ENCODE measurements at regions not wholly inside any gene's neighbourhood (a gene's known extent, or its start where the extent isn't known, plus 50 kb on each side); places are given as distances from the start of the nearest gene placed in this dataset.

DNA sequence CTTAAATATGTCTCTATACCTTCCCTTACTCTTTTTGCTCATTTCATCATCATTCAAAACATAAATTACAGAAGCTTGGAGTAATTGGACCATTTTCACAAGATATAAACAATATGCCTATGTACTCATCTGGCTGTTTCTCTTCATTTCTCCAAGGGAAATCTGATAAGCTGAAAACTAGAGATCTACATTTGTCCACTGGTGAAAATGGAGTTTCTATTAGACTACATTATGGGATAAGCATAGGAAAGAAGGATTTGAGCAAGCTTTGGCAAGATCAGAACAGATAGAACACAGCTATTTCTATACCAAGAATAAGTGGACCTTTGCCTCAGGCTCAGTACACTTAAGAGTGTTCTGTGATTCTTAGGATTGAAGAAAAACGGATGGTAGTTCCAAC is 404.4 kb downstream of the GASK1B start:
- no CpG with 5 or more reads among the region's 1 CpG for WGBS (ENCODE audit: insufficient coverage, low lambda C conversion rate)
- Histone ChIP-seq H3K4me3 (ENCODE audit: low read length) (no peak overlapping the region), H3K4me1 (ENCODE audit: control insufficient read depth, insufficient read depth, low read length) (peaks cover 4% of the 10 kb centered on the region), H3K27me3 (ENCODE audit: control insufficient read depth, insufficient read depth, low read length) (no peaks in the 10 kb centered on the region), H3K36me3 (ENCODE audit: control insufficient read depth, insufficient read depth, low read length) (no peaks in the 10 kb centered on the region), H3K9me3 (ENCODE audit: control insufficient read depth, low read depth, low read length) (no peaks in the 10 kb centered on the region), H3K27ac (ENCODE audit: low read length) (no peak overlapping the region)
- no peak for DNase-seq

DNA sequence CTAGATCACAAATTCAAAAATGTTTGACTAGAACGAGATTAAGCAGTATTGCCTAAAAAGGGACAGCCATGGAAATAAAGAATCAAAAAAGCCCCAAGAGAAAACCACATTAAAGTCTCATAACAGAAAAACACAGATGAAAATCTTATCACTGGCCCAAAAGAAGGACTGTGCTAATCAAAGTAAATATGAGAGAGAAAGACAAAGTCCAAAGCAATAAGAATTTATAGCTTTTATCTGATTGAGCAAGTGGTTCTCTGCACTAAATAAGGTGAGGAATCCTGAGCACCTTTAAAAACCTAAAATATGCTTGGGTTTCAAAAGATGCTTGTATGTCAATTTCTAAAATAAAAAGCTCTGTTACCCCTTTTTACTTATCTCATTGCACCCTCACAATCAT is 409.3 kb downstream of the GASK1B start:
- Histone ChIP-seq H3K4me1 (ENCODE audit: control insufficient read depth, insufficient read depth, low read length) (peaks cover 8% of the 10 kb centered on the region), H3K4me3 (ENCODE audit: low read length) (no peak overlapping the region), H3K9me3 (ENCODE audit: control insufficient read depth, low read depth, low read length) (no peaks in the 10 kb centered on the region), H3K27ac (ENCODE audit: low read length) (no peak overlapping the region), H3K27me3 (ENCODE audit: control insufficient read depth, insufficient read depth, low read length) (no peaks in the 10 kb centered on the region), H3K36me3 (ENCODE audit: control insufficient read depth, insufficient read depth, low read length) (no peaks in the 10 kb centered on the region)
- WGBS (ENCODE audit: insufficient coverage, low lambda C conversion rate): 0% methylated on average over 1 of the region's 1 CpG
- DNase-seq: peak; percentile 3 to 55

DNA sequence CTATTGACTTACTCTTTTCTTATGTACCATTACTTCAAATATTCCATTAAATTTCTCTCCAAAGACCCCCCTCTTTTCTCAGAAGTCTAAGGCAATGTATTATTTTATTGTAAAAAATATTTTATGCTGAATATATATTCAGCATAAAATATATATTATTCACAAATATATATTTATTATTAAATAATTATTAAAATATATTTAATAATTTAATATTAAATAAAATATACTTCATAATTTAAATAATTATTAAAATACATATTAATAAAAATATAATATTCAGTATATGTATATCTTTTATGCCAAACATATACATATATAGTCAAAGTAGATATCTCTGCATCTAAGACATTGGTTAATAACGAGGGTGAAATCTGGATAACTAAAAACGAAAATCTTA is 418.4 kb downstream of the GASK1B start:
- Histone ChIP-seq H3K27ac (ENCODE audit: low read length) (no peak overlapping the region), H3K36me3 (ENCODE audit: control insufficient read depth, insufficient read depth, low read length) (no peaks in the 10 kb centered on the region), H3K9me3 (ENCODE audit: control insufficient read depth, low read depth, low read length) (no peaks in the 10 kb centered on the region), H3K4me3 (ENCODE audit: low read length) (no peak overlapping the region), H3K4me1 (ENCODE audit: control insufficient read depth, insufficient read depth, low read length) (no peaks in the 10 kb centered on the region), H3K27me3 (ENCODE audit: control insufficient read depth, insufficient read depth, low read length) (no peaks in the 10 kb centered on the region)
- WGBS (ENCODE audit: insufficient coverage, low lambda C conversion rate): 100% methylated on average over 2 of the region's 2 CpGs
- DNase-seq: no peak

DNA sequence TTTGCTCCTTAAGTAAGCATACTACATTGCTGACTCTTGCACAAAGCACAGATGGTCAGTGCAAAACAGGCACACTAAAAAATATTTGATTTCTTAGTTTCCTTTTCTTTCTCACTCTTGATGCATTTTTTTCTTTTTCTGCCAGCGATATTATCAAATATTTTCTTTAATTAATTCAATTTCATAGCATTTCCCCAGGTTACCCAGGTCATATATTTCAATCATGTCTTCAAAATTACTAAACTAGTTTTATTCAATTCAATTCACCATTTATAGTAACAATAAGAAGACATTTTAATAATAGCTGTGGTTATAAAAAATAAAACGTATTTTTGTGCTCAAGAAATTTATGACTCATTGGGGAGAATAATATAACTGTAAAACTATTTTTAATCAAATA is 421.2 kb downstream of the GASK1B start:
- no peaks in the 10 kb centered on the region for H3K4me1 ChIP-seq (ENCODE audit: control insufficient read depth, insufficient read depth, low read length)
- H3K9me3 ChIP-seq (ENCODE audit: control insufficient read depth, low read depth, low read length): no peaks in the 10 kb centered on the region
- WGBS (ENCODE audit: insufficient coverage, low lambda C conversion rate): 93% methylated on average over 1 of the region's 2 CpGs
- H3K27me3 ChIP-seq (ENCODE audit: control insufficient read depth, insufficient read depth, low read length): no peaks in the 10 kb centered on the region
- DNase-seq: no peak
- H3K27ac ChIP-seq (ENCODE audit: low read length): no peak overlapping the region
- H3K4me3 ChIP-seq (ENCODE audit: low read length): no peak overlapping the region
- H3K36me3 ChIP-seq (ENCODE audit: control insufficient read depth, insufficient read depth, low read length): no peaks in the 10 kb centered on the region

DNA sequence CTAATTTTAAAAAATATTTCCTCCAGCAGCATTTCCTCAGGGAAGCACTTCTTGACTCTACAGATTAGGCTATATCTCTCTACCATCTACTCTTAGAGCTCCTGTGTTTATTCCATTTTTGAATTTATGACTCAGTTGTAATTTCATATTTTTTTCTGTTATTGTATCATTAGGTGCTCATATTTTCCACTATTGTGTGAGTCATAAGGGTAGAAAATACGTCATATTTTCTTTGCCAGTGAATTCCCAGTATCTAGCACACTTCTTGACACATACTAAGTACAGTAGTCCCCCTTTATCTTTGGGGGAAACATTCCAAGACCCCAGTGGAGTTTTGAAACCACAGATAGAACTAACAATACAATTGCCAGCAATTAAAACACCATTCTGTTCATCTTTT is 431.2 kb downstream of the GASK1B start:
- no peaks in the 10 kb centered on the region for H3K4me1 ChIP-seq (ENCODE audit: control insufficient read depth, insufficient read depth, low read length)

DNA sequence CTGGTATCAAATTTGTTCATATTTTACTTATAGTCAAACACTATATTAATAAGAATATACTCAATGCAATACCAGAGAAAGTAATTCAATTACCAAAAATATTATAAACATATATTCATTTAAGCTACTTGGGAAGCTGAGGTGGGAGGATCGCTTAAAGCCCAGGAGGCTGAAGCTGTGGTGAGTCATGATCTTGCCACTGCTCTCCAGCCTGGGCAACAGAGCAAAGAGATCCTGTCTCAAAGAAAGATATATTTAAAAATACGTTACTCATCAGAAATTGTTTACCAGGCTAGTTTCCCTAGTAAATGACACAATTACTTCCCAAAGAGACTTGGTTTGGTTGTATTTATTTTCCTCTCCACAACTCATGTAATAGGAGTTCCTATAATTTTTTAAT is 433.6 kb downstream of the GASK1B start:
- DNase-seq: no peak
- WGBS (ENCODE audit: insufficient coverage, low lambda C conversion rate): no CpG with 5 or more reads among the region's 2 CpGs

More for the DNA sequence above, 431.2 kb downstream of the GASK1B start:
- Histone ChIP-seq H3K36me3 (ENCODE audit: control insufficient read depth, insufficient read depth, low read length) (no peaks in the 10 kb centered on the region), H3K9me3 (ENCODE audit: control insufficient read depth, low read depth, low read length) (no peaks in the 10 kb centered on the region), H3K27me3 (ENCODE audit: control insufficient read depth, insufficient read depth, low read length) (no peaks in the 10 kb centered on the region), H3K4me3 (ENCODE audit: low read length) (no peak overlapping the region), H3K27ac (ENCODE audit: low read length) (no peak overlapping the region)
- WGBS (ENCODE audit: insufficient coverage, low lambda C conversion rate): no CpG with 5 or more reads among the region's 1 CpG
- DNase-seq: no peak

DNA sequence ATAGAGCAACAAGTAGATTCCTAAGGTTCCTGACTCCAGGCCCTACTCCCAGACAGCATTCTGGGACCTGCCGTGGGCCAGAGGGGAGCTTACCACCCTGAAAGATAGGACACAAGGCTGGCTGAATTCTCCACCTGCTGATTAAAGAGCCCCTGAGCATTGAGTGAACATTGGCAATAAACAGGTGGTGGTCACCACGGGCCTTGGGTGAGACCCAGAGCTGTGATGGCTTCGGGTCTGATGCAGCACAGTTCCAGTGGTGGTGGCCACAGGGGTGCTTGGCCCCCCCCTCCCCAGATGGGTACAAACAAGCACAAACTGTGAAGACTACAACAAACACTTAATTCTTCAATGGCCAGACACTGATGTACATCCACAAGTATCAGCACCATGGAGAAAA is 444.6 kb downstream of the GASK1B start:
- no peak for DNase-seq
- H3K36me3 ChIP-seq (ENCODE audit: control insufficient read depth, insufficient read depth, low read length): no peaks in the 10 kb centered on the region
- H3K4me1 ChIP-seq (ENCODE audit: control insufficient read depth, insufficient read depth, low read length): no peaks in the 10 kb centered on the region
- H3K4me3 ChIP-seq (ENCODE audit: low read length): no peak overlapping the region
- H3K9me3 ChIP-seq (ENCODE audit: control insufficient read depth, low read depth, low read length): no peaks in the 10 kb centered on the region
- no CpG with 5 or more reads among the region's 3 CpGs for WGBS (ENCODE audit: insufficient coverage, low lambda C conversion rate)
- H3K27me3 ChIP-seq (ENCODE audit: control insufficient read depth, insufficient read depth, low read length): no peaks in the 10 kb centered on the region
- no peak overlapping the region for H3K27ac ChIP-seq (ENCODE audit: low read length)

More for the DNA sequence above, 433.6 kb downstream of the GASK1B start:
- Histone ChIP-seq H3K36me3 (ENCODE audit: control insufficient read depth, insufficient read depth, low read length) (no peaks in the 10 kb centered on the region), H3K4me1 (ENCODE audit: control insufficient read depth, insufficient read depth, low read length) (no peaks in the 10 kb centered on the region), H3K27ac (ENCODE audit: low read length) (no peak overlapping the region), H3K4me3 (ENCODE audit: low read length) (no peak overlapping the region), H3K9me3 (ENCODE audit: control insufficient read depth, low read depth, low read length) (no peaks in the 10 kb centered on the region), H3K27me3 (ENCODE audit: control insufficient read depth, insufficient read depth, low read length) (no peaks in the 10 kb centered on the region)

DNA sequence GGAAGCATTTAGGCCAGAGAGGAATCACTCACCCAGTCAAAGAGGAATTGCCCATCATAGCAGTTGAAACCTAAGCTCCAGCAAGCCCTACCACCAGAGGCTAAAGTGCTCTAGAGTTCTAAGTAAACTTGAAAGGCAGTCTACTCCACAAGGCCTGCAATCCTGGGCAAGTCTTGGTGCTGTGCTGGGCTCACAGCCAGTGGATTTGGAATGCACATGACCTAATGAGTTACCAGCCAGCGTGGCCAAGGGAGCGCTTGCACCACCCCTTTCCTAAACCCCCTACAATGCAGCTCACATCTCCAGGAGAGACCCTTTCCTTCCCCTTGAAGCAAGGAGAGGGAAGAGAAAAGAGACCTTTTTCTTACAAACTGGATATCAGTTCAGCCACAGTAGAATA is 445.7 kb downstream of the GASK1B start:
- Histone ChIP-seq H3K27ac (ENCODE audit: low read length) (no peak overlapping the region), H3K4me1 (ENCODE audit: control insufficient read depth, insufficient read depth, low read length) (no peaks in the 10 kb centered on the region), H3K36me3 (ENCODE audit: control insufficient read depth, insufficient read depth, low read length) (no peaks in the 10 kb centered on the region), H3K27me3 (ENCODE audit: control insufficient read depth, insufficient read depth, low read length) (no peaks in the 10 kb centered on the region), H3K9me3 (ENCODE audit: control insufficient read depth, low read depth, low read length) (no peaks in the 10 kb centered on the region), H3K4me3 (ENCODE audit: low read length) (no peak overlapping the region)
- 100% methylated on average over 1 of the region's 2 CpGs for WGBS (ENCODE audit: insufficient coverage, low lambda C conversion rate)
- DNase-seq: no peak

DNA sequence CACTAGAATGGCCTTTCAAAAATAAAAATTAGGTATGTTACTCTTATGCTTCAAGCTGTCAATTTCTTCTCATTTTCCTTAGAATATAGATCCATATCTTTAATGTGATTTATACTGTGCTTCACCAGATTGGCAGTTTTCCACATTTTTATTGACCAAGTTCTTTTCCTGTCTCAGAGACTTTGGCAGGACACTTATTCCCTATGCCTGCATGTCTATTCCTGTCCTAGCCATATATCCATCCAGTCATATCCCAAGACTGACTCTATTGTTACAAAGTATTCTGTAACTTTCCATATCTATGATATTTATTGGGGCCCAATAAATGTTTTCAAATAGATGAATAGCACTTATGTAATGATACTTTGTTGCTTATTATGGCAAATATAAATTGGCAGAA is 450.7 kb downstream of the GASK1B start:
- Histone ChIP-seq H3K27me3 (ENCODE audit: control insufficient read depth, insufficient read depth, low read length) (no peaks in the 10 kb centered on the region), H3K4me1 (ENCODE audit: control insufficient read depth, insufficient read depth, low read length) (no peaks in the 10 kb centered on the region), H3K4me3 (ENCODE audit: low read length) (no peak overlapping the region), H3K27ac (ENCODE audit: low read length) (no peak overlapping the region), H3K36me3 (ENCODE audit: control insufficient read depth, insufficient read depth, low read length) (no peaks in the 10 kb centered on the region), H3K9me3 (ENCODE audit: control insufficient read depth, low read depth, low read length) (no peaks in the 10 kb centered on the region)
- no peak for DNase-seq

DNA sequence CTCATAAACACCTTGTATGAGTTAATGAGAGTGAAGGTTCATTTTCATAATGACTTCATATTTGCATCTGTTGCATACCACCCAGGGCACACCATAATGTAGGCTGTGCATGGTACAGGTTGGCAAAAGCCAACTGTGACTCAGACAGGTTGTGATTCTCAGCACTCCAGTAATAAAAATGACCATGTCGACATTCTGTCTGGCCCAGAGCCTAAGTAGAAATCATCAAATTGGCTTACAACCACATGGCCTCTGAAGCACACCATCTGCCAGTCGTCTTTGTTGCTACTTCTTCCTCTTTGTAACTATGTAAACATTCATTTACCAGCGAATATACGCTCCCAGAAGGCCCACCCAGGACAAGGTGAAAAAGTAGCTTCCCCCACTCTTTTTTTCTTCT is 459.5 kb downstream of the GASK1B start:
- no peaks in the 10 kb centered on the region for H3K27me3 ChIP-seq (ENCODE audit: control insufficient read depth, insufficient read depth, low read length)
- WGBS (ENCODE audit: insufficient coverage, low lambda C conversion rate): 40% methylated on average over 2 of the region's 4 CpGs
- H3K9me3 ChIP-seq (ENCODE audit: control insufficient read depth, low read depth, low read length): no peaks in the 10 kb centered on the region
- no peaks in the 10 kb centered on the region for H3K36me3 ChIP-seq (ENCODE audit: control insufficient read depth, insufficient read depth, low read length)
- H3K4me1 ChIP-seq (ENCODE audit: control insufficient read depth, insufficient read depth, low read length): no peaks in the 10 kb centered on the region
- no peak for DNase-seq
- no peak overlapping the region for H3K4me3 ChIP-seq (ENCODE audit: low read length)
- no peak overlapping the region for H3K27ac ChIP-seq (ENCODE audit: low read length)

DNA sequence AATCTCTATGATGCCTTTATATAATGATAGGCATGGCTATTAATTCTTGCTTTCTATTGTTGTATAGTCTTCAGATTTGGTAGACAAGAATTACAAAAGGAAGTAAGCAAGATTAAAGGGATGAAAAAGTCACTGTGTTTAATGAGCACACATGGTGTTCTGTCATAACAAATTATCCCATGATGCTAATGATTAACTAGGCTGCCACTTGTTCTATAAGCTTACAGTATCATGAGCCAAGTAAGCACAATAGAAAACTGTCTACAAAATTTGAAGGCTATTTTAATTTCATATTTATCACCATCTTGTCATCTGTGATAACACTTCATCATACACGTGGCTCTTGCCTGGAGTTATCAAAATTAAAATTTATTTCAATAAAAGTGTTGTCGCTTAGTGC is 466.7 kb downstream of the GASK1B start:
- Histone ChIP-seq H3K4me1 (ENCODE audit: control insufficient read depth, insufficient read depth, low read length) (no peaks in the 10 kb centered on the region), H3K9me3 (ENCODE audit: control insufficient read depth, low read depth, low read length) (no peaks in the 10 kb centered on the region), H3K4me3 (ENCODE audit: low read length) (no peak overlapping the region), H3K36me3 (ENCODE audit: control insufficient read depth, insufficient read depth, low read length) (no peaks in the 10 kb centered on the region), H3K27me3 (ENCODE audit: control insufficient read depth, insufficient read depth, low read length) (no peaks in the 10 kb centered on the region), H3K27ac (ENCODE audit: low read length) (no peak overlapping the region)
- peak; percentile 24 to 67 for DNase-seq
- WGBS (ENCODE audit: insufficient coverage, low lambda C conversion rate): 40% methylated on average over 1 of the region's 2 CpGs

Data from large intestine (tissue), 3 donors.